Testis (tissue), 2 donors: ENCODE measurements at regions not wholly inside any gene's neighbourhood (a gene's known extent, or its start where the extent isn't known, plus 50 kb on each side); places are given as distances from the start of the nearest gene placed in this dataset.

Experiments
- CTCF ChIP-seq, 3 experiments: fragments of 450-650 bp in 2 of 3; fragments of 200-600 bp in 1 of 3; sonication (generic) in 1 of 3; IDR thresholded peaks; one replicate each; pipeline ENCODE4 v1.5.1; 2016 to 2019; ENCODE audit warnings: antibody characterized with exemption in 3 of 3, mild to moderate bottlenecking in 2 of 3, moderate library complexity in 1 of 3
- POLR2A ChIP-seq: fragments of 450-650 bp; IDR thresholded peaks from one replicate; pipeline ENCODE4 v1.6.1; 2017; ENCODE audit warnings: antibody characterized with exemption, mild to moderate bottlenecking, moderate library complexity

- TF ChIP-seq CTCF (IDR thresholded peaks at IDR 0.05) (no peak), POLR2A (no peak)
These were observed 140.7 kb downstream of the MTPAP start for GRCh38 chr10:30208330-30208729.
